GM21515 (cell line): ENCODE measurements at regions not wholly inside any gene's neighbourhood (a gene's known extent, or its start where the extent isn't known, plus 50 kb on each side); places are given as distances from the start of the nearest gene placed in this dataset.

Experiments
- ATAC-seq: cut with Tn5 transposase; IDR thresholded peaks from one replicate; pipeline ENCODE4 v1.9.1; 2021; ENCODE audit not compliant: unreplicated experiment

DNA sequence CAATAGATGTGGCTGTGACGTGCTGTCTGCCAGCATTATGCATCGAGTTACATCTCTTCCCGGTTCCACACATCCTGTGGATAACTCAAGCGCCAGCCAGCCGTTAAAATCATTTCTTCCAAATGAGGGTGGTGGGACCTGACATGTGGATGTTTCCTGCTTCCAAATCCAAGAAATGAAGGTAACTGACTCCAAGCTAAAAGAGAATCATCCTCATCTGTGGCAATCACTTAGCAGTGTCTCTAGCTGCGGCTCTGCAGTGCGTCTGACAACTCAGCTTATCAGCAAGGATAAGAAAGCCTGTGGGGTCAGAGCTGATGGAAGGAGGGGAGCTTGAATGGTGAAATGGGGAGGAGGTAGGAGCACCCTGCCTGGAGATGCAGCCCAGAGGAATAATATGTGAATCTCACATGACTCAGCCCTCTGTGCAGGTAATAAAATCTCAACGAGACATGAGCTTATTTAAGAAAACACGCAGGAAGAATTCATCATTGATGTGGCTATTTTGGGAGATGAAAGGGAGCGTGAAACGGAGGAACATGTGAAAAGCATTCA is 382.2 kb upstream of the TRIB2 start:
- no peak for ATAC-seq

DNA sequence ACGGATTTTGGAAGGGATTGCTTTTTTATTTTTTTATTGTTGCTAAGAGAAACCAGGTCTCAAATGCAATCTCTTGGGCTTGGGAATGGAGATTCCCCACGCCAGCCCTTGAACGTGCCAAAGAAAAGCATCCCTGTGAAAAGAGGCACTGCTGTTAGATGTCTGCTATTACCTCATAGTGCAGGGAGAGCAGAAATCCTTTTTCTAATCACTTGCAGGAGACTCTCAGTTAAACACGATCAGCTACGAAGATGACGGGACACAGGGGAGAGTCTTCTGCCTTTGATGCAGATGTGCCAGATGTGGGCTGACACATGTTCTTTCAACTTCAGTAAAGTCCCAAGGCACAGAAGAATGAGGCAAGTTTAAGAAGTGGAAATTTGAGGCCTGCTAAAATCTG is 381.6 kb upstream of the TRIB2 start:
- ATAC-seq: no peak

DNA sequence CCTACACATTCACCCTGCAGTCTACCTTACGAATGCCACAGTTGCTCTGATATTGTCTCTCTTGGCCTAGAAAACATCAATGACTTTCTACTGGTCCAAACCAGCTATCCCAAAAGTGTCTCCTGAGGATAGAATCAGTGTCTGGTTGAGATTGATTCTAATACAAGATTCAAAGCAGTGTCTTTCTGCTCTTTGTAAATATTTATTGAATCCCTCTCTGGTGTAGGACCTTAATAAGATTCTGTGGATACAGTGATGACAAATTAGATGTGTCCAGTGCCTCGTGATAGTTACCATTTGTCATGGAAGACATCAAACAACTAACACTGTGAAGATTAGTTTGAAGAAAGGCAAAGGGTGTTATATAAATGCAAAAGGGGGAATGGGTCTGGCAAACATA is 380.7 kb upstream of the TRIB2 start:
- no peak for ATAC-seq

DNA sequence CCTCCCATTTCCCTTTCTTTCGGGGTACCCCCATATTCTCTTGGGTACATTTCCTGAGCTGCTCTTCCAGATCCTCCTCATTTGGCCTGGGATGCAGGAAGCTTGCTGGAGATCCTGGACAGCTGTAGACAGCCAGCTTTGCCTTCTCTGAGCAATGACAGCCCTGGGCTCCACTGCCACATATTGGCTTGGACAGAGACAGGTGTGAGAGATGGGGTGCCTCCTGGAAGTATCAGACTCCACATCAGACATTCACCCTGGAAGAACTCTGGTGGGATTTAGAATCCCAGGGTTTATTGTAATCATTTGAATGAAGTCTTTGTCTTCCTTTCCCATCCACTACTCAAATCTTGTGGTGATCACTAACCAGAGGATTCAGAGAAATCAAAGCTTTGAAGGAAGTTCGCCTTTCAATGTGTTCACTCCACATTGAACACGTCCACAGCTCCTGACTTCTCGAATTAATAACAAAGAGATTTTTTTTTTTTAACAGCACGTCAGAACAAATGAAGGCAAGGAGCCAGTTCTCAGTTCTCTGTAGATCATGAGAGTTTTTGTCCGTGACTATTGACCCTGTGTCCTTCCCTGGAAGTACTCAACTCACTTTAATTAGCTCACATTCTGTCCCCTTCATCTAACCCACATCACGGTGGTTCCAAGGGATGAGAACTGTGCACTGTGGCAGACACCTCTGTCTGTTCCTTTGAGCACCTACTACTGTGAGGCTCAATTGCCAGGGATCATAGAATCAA is 377.6 kb upstream of the TRIB2 start:
- ATAC-seq: no peak

DNA sequence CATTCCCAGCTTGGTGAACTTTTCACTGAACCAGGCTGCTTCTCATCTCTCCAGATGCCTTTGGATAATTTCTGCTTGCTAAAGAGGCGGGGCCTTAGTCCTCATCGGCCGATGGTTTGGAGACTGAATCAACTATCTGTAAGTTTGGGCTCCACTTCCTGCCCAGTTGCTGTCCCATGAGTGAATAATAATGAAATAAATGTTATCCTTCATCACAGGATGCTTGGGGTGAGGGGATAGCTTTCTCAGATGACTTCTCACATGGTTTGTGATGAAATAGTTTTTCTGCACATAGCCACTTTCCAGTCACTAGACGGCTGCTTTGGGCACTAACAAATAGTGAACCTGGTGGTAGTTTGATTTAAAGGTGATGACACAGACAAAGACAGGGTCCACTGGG is 376.6 kb upstream of the TRIB2 start:
- no peak for ATAC-seq

DNA sequence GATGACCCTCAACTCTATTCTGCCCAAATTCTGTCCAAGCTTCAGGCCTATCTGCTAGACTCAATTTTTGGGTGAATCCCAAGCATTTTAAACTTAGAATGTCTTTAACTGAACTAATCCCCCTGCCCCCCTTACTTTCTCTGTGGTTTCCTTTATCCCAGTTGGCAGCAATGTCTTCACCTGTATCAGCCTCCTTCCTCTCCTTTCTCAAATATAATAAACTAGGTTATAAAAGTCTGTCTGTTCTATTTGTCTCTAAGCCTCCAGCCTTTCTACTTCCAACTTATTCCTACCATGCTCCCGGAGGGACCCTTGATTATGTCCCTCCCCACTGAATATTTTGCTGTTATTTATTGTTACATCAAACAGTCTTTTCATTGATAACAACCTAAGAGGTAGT is 375.5 kb upstream of the TRIB2 start:
- ATAC-seq: no peak

DNA sequence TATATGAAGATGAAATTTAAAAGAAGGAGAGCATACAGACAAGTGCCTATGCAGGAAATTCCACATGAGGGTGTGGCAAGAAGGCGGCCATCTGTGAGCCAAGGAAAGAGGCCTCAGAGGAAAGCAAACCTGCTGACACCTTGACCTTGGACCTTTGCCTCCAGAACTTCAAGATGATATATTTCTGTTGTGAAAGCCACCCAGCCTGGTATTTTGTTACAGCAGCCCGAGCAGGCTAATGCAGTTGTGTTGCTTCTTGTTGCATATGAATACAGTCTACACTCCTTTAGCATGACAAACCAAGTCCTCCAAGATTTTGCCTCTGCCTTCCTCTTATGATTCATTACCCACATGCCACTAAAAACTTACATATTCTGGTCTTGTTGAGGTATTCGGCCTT is 374.8 kb upstream of the TRIB2 start:
- ATAC-seq: no peak

DNA sequence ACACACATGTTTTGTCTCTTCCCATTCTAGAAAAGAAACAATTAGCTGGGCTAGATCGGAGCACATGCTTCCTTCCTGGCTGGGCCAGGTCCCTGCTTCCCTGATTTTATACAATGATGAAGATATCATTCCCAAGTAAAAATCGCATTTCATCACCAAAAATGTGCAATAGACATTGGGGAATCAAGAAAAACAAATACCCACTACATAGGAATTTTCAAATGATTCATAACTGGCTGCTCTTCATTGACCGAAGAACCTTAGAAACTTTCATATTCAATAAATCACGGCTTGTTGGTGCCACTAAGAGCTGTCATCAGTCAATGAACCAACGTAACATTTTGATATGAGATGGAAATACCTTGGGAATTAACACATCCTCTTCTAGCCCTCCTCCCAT is 373.6 kb upstream of the TRIB2 start:
- ATAC-seq: no peak

DNA sequence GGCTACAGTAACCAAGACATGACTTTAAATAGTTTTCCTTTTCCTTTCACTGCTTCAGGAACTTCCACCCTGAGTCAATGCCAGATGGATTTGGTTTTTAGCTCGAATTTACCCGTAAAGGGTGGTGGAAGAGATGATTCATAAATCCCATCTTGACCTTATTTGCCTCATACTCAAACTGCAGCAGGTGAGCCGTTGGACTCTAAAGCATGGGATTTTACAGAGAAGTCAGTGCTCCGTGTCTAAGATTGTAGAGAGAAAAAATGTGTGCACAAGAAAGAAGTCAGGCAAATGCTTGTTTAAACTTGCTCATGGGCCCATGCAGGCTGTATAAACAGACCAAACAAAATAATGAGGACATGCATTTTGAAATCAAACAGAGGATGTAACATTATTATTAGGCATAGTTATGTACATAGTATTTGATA is 369.7 kb upstream of the TRIB2 start:
- no peak for ATAC-seq

DNA sequence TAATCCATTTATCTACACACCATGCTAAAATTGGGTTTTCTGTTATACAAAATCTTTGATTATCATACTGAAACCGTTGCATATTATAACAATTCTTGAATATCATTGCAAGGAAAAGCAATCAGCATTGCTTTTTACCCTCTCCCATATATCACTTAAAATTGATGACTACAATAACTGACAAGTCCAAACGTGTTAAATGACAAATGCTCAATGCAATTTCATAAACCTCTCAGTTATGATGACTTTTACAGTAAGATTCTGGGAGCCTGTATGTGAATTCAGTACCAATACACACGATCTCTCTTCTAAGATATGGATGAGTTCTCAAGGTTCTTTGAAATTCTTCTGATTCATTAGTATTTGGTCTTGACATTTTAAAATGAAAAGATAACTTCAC is 368.5 kb upstream of the TRIB2 start:
- ATAC-seq: no peak

DNA sequence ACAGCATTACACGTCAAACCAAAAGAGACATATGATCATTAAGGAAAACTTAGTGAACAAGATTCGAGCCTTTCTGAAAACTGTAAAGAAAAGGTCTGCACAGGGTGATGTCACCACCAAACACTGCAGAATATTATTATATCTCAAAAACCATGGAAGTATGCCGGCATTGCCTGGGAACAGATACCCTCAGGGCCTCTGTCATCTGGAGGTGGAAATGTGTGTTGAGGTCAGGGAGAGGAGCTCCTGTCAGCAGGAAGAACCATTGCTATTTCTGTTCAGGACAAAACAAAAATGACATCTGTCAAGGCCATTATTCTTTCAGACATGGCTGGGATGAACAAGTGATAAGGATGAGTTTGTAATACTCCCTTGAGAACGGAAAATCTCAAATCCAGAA is 365.9 kb upstream of the TRIB2 start:
- ATAC-seq: no peak

DNA sequence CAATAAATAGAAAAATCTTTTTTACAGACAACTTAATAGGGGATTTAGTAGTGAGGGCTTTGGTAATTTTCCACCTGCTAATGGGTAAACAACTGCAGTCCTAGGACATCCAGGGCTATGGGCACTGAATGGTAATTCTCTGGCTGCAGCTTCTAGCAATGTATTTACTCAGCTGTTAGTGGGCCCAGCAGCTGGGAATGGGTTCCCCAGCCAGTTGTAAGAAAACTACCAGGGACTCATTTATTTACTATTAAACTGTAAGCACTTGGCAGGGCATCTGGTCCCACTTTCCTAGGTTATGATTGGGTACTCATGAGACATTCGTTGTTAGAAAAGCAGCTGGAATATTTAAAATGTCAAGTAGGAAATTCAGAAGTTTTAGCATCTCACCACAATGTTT is 363.8 kb upstream of the TRIB2 start:
- ATAC-seq: no peak

DNA sequence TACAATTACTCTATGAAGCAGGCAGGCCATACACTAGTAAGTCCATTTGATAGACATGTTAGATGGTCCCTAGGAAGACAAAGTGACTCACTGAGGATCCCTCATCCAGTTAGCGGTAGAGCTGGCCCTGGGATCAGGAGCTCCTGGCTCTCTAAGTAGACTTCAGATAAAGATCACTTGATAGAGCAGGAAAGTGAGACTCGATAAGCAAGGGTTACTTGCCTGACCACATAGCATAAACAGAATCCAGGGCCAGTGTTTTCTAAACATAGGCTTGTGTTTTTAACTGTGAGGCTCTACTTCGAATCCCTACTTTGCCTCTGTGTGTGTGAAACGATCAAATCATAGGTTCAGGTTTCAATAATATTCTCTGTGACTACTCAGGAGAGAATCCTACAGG is 355.2 kb upstream of the TRIB2 start:
- no peak for ATAC-seq

DNA sequence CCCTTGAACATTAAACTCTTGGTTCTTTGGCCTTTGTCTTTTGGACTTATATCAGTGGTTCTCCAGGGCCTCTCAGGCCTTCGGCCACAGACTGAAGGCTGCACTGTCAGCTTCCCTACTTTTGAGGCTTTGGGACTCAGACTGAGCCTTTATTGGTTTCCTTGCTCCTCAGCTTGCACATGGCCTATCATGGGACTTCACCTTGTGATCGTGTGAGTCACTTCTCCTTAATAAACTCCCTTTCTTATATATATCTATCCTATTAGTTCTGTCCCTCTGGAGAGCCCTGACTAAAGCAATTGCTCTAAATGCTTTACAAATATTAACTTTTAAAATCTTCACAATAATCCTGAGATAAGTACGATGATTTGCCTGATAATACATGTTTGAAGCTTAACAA is 353.6 kb upstream of the TRIB2 start:
- ATAC-seq: no peak

DNA sequence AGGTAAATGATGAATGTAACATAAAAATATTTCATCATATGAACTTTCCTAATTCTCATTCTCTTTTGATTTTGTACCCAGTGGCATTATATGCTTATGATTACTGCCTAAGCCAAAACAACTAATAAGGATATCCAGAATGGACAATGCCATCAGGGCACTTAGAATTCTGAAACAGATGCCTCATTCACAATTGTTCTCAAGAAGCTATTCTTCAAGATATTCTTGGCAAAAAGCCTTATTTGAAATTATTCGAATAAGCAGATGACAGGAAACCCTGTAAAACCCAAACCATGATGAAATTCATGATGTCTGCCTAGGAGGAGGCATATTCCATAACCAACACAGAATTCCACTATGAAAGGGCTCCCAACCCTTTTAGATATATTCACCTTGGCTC is 353.2 kb upstream of the TRIB2 start:
- ATAC-seq: no peak

DNA sequence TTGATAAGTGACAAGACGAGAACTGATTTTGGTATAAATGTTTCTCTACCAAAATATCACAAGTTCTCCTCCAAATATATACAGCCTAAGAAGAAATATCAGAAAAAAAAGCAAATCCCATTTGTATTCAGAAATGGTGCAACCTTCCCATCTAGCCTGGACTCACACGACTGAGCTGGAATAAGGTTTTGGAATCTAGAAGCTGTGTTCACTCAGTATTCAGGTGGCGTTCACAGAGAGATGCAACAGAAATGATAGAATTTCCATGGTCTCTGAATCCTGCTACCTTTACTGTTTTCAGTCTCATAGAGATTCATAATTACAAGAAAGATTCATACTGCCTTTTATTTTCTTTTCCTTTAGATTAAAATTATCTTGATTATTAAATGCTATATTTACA is 347.2 kb upstream of the TRIB2 start:
- ATAC-seq: no peak

DNA sequence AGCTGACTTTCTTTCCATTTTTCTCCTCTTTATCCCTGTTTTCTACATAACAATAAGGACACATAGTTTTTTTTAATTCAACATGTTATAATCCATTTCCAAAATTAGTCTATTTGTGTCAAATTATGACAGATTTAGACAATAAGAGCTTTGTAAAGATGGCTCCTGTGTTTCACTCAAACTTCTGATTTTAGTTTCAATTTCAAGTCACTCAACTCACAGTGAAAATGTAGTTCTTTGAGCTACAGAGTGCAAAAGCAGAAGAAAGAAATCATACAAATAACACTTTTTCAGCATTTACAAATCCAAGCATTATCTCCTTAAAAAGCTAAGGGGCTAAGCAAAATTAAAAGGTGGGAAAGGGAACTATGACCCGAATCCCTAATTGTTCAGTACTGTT is 340.7 kb upstream of the TRIB2 start:
- no peak for ATAC-seq

DNA sequence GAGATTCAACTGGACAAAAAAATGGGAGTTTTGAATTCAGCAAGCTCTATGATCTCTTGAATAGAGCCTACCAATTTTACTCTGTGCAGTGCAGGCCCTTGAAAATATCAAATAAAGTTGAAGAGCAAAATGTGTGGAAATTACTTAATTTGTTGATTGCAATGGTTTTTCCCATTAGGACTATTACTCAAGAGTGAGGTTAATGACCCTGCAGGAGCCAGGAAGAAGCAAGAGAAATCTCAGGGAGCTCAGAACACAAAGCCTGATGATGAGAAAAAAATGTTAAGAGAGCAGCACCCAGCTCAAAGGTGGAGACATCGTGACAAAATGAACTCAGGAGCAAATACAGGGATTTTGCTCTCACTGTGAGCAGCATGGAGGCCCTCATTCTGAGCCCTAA is 337.6 kb upstream of the TRIB2 start:
- ATAC-seq: no peak

DNA sequence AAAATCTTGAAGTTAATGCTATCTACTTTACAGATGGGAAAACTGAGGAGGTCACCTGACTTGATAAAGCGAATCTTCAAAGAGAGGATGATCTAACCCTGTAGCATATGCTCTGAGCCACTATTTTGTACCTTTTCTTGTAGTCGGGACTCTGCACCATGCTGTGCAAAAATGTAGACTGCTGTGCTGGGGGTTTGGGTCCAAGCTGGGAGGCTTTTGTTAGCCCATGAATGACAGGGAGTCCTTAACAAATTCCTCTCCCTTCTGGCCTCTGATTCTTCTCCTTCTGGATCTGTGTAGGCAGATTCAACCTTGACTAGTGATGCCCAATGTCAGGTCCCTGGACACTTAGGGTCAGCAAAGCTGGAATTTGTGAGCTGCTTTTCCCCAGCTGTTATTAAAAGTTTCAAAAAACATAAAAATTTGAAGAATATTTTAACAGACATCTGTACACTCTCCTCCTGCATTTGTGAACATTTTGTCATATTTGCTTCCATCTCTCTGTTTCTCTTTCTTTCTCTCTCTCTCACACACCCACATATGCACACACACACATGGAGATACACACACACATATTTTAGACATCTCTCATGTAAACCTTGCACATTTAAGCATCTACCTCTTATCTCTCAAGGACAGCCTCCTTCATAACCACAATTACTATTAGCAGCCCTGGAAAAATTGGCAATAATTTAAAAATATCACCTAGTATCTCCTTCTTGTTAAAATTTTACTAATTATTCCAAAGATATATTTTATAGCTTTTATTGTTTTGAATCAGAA is 335.0 kb upstream of the TRIB2 start:
- no peak for ATAC-seq

DNA sequence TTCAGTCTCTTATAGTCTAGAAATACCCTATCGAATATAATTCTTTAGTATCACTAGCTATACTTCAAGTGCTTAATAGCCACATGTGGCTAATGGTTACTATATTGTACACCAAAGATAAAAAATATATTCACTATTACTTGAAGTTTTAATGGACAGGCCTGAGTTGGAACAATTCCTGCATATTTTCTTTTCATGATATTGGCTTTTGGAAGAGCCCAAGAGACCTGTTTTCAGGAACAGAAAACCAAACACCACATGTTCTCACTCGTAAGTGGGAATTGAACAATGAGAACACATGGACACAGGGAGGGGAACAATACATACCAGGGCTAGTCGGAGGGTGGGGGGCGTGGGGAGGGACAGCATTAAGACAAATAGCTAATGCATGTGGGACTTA is 334.4 kb upstream of the TRIB2 start:
- ATAC-seq: no peak

DNA sequence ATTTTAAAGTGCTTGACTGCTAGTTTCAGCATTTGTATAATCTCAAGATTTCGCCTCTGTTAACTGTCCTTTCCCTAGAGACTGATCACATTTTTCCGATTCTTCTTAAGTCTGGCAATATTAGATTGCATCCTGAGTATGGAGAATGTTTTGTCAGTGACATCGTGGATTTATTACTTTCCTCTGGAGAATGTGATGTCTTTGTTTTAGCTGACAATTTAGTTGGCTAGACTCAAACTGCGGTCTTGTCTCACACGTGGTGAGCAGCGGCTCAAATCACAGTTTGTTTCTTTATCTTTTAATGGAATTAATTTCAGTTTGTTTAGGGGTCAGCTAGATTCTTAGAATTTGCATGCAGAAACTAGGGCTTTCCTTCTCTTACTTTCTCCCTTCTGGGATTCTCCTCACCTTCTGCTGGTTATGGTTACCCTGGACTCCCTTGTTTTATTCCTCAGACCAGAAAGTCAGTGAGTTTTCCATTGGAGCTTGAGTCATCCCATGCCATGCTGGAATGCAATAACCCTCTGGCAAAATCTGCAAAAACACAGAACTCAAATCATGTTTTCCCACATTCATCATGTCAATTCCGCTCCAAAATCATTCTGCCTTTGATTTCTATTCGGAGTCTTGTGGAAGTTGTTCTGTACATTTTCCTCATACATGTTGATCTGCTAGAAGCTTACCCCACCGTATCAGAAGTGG is 327.2 kb upstream of the TRIB2 start:
- no peak for ATAC-seq

DNA sequence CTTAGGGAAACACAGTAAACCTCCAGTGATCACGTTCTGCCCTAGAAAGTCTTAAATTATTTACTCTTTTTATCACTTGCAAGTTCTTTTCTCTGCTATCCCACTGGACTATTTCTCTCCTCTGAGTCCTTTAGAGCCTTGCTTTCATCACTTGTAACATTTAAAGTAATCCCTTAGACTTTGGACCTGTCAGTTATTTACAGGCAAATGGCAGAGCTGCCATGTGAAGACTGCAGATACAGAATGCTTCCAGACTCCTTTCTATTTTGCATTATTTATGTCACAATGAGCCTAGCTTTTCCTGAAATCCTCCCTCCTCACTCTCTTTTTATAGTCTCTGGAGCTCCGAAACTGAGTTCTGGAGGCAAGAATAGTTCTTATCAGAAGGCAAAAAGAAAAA is 325.6 kb upstream of the TRIB2 start:
- ATAC-seq: no peak
